ENCODE measurements at regions not wholly inside any gene's neighbourhood (a gene's known extent, or its start where the extent isn't known, plus 50 kb on each side); places are given as distances from the start of the nearest gene placed in this dataset.

DNA sequence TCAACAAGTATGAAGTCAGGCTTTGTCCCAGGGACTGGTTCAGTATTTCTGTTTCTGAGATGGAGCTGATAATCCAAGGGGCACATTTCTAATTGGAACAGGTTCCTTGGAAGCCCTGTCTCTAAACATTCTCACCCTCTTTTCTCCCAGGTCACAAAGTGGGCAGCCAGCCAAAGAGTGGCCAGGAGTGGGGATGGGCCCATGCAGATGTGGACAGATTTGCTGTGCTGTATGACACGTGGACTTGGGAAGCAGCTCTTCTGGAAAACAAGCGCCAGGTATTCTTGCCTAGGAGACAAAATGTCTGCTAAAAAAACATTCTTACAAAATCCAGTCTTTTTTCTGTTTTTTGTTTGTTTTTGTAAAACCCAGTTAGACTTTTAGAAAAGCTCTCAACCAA lies 140.2 kb downstream of the CD164 start:
- Histone ChIP-seq H2AFZ (ENCODE audit: low read depth, low read length) (no peak overlapping the region), H3K4me2 (ENCODE audit: low read length) (no peak overlapping the region)
- TF ChIP-seq RAD21 (conservative IDR thresholded peaks at IDR 0.05) = no peak
- TF ChIP-seq TAF1 (IDR thresholded peaks at IDR 0.05; ENCODE audit: low read depth) = no peak
- TF ChIP-seq, protein P1, sequence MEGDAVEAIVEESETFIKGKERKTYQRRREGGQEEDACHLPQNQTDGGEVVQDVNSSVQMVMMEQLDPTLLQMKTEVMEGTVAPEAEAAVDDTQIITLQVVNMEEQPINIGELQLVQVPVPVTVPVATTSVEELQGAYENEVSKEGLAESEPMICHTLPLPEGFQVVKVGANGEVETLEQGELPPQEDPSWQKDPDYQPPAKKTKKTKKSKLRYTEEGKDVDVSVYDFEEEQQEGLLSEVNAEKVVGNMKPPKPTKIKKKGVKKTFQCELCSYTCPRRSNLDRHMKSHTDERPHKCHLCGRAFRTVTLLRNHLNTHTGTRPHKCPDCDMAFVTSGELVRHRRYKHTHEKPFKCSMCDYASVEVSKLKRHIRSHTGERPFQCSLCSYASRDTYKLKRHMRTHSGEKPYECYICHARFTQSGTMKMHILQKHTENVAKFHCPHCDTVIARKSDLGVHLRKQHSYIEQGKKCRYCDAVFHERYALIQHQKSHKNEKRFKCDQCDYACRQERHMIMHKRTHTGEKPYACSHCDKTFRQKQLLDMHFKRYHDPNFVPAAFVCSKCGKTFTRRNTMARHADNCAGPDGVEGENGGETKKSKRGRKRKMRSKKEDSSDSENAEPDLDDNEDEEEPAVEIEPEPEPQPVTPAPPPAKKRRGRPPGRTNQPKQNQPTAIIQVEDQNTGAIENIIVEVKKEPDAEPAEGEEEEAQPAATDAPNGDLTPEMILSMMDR (IDR thresholded peaks at IDR 0.05; ENCODE audit: poor library complexity, severe bottlenecking) = no peak
- no peak for TF ChIP-seq MXI1 (conservative IDR thresholded peaks at IDR 0.05; ENCODE audit: poor library complexity, severe bottlenecking)
- no peak for TF ChIP-seq REST (IDR thresholded peaks at IDR 0.05; ENCODE audit: borderline replicate concordance)
- no peak for TF ChIP-seq POLR2AphosphoS5 (IDR thresholded peaks at IDR 0.05)
- TF ChIP-seq EZH2 (IDR thresholded peaks at IDR 0.05; ENCODE audit: borderline replicate concordance, insufficient read depth, low read length, poor library complexity, severe bottlenecking) = no peak
- TF ChIP-seq SMC3 (conservative IDR thresholded peaks at IDR 0.05; ENCODE audit: poor library complexity) = no peak
- TF ChIP-seq EP300 (conservative IDR thresholded peaks at IDR 0.05; ENCODE audit: poor library complexity, severe bottlenecking) = no peak

DNA sequence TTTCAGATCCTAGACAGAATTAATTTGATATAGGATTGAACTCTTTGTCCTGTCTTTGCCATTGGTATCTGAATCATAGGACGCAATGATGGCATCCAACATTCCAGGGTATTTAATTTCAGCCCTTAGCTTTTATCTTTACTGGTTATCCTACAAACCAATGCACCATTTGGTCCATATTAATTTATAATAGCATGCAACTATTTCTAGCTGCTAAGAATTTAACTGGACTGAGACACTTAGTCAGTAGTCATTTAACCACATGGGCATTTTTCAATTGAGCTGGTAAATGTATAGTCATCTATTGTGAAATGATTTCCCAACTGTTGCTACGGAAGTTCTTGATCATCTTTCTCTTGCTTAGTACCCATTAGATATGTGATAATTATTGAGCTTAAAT lies 141.1 kb downstream of the CD164 start:
- H3K79me2 ChIP-seq (replicated peaks; ENCODE audit: insufficient read depth, low read length) = no peaks in the 10 kb centered on the region
- TF ChIP-seq TAF1 (IDR thresholded peaks at IDR 0.05; ENCODE audit: low read depth) (no peak), REST (IDR thresholded peaks at IDR 0.05; ENCODE audit: borderline replicate concordance) (no peak), EP300 (conservative IDR thresholded peaks at IDR 0.05; ENCODE audit: poor library complexity, severe bottlenecking) (no peak), SMC3 (conservative IDR thresholded peaks at IDR 0.05; ENCODE audit: poor library complexity) (no peak), MXI1 (conservative IDR thresholded peaks at IDR 0.05; ENCODE audit: poor library complexity, severe bottlenecking) (no peak), RAD21 (conservative IDR thresholded peaks at IDR 0.05) (no peak), EZH2 (IDR thresholded peaks at IDR 0.05; ENCODE audit: borderline replicate concordance, insufficient read depth, low read length, poor library complexity, severe bottlenecking) (no peak), POLR2AphosphoS5 (IDR thresholded peaks at IDR 0.05) (no peak)
- TF ChIP-seq, protein P1 (IDR thresholded peaks at IDR 0.05; ENCODE audit: poor library complexity, severe bottlenecking) = no peak
- no peak overlapping the region for H3K27ac ChIP-seq (ENCODE audit: low read length)

More for the DNA sequence above, 140.2 kb downstream of the CD164 start:
- no peaks in the 10 kb centered on the region for H3K9me2 ChIP-seq (ENCODE audit: insufficient read depth, low read length)
- no peak overlapping the region for H3K4me3 ChIP-seq (ENCODE audit: low read length)
- no peaks in the 10 kb centered on the region for H4K20me1 ChIP-seq (ENCODE audit: insufficient read depth)
- no peaks in the 10 kb centered on the region for H3K36me3 ChIP-seq (ENCODE audit: insufficient read depth, low read length)
- no peaks in the 10 kb centered on the region for H3K9me3 ChIP-seq (ENCODE audit: low read length)
- no peaks in the 10 kb centered on the region for H3F3A ChIP-seq (ENCODE audit: insufficient read depth, low read length, poor library complexity, severe bottlenecking)
- H3K79me2 ChIP-seq (replicated peaks; ENCODE audit: insufficient read depth, low read length) = no peaks in the 10 kb centered on the region
- no peaks in the 10 kb centered on the region for H3K27me3 ChIP-seq (ENCODE audit: insufficient read depth, low read depth, low read length)
- H3K27ac ChIP-seq (ENCODE audit: low read length) = no peak overlapping the region
- H3K9ac ChIP-seq (ENCODE audit: low read length) = no peak overlapping the region

More for the DNA sequence above, 141.1 kb downstream of the CD164 start:
- H2AFZ ChIP-seq (ENCODE audit: low read depth, low read length) = no peak overlapping the region
- no peaks in the 10 kb centered on the region for H3K9me3 ChIP-seq (ENCODE audit: low read length)
- no peaks in the 10 kb centered on the region for H3K36me3 ChIP-seq (ENCODE audit: insufficient read depth, low read length)
- H4K20me1 ChIP-seq (ENCODE audit: insufficient read depth) = no peaks in the 10 kb centered on the region
- H3K27me3 ChIP-seq (ENCODE audit: insufficient read depth, low read depth, low read length) = no peaks in the 10 kb centered on the region
- no peaks in the 10 kb centered on the region for H3F3A ChIP-seq (ENCODE audit: insufficient read depth, low read length, poor library complexity, severe bottlenecking)
- H3K9me2 ChIP-seq (ENCODE audit: insufficient read depth, low read length) = no peaks in the 10 kb centered on the region
- H3K4me3 ChIP-seq (ENCODE audit: low read length) = no peak overlapping the region
- H3K9ac ChIP-seq (ENCODE audit: low read length) = no peak overlapping the region
- no peak overlapping the region for H3K4me2 ChIP-seq (ENCODE audit: low read length)

Data from neural cell (in vitro differentiated cells).